SK-N-MC (cell line): ENCODE measurements at regions not wholly inside any gene's neighbourhood (a gene's known extent, or its start where the extent isn't known, plus 50 kb on each side); places are given as distances from the start of the nearest gene placed in this dataset.

Source experiments
- EZH2 ChIP-seq: fragments of 200-600 bp; sonication (generic); IDR thresholded peaks from one replicate; pipeline ENCODE4 v1.6.1; 2017; ENCODE audit warnings: antibody characterized with exemption
- FOXP2 ChIP-seq: optimal IDR thresholded peaks from 2 replicates; pipeline ENCODE3; 2011; ENCODE audit warnings: mild to moderate bottlenecking, moderate library complexity; ENCODE audit not compliant: insufficient read depth; ENCODE audit errors: extremely low read length, control extremely low read depth

- TF ChIP-seq EZH2 (no peak), FOXP2 (no peak)
These were observed 614.5 kb downstream of the TBC1D4 start for GRCh38 chr13:74867460-74867859.
